ENCODE measurements at regions not wholly inside any gene's neighbourhood (a gene's known extent, or its start where the extent isn't known, plus 50 kb on each side); places are given as distances from the start of the nearest gene placed in this dataset.

DNA sequence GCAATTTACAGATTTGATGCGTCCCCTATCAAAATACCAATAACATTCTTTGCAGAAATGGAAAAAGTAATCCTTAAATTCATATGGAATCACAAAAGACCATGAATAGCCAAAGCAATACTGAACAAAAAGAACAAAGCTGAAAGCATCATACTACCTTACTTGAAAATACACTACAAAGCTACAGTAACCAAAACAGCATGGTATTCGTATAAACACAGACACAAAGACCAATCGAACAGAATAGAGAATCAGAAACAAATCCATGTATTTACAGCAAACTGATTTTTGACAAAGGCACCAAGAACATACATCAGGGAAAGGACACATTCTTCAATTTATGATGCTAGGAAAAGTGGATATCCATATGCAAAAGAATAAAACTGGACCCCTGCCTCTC lies 206.5 kb upstream of the PDE10A start:
- DNase-seq = no peak

DNA sequence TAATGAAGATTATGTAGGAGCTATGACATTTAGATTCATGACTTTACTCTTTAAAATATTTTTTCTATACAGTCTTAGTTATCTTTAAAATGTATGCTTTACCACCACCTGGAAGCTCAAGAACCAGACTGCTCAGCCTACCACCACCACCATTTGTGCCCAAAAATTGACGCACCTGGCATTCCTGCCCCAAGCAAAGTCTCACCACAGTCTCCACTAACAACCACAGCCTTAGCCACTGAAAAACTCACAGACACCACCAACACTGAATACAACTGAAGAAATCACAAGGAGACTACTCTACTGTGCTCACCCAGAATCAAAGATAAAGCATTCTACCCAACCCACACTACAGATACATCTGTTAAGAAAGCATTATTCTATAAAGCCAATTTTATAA lies 201.9 kb upstream of the PDE10A start:
- no peak for DNase-seq

DNA sequence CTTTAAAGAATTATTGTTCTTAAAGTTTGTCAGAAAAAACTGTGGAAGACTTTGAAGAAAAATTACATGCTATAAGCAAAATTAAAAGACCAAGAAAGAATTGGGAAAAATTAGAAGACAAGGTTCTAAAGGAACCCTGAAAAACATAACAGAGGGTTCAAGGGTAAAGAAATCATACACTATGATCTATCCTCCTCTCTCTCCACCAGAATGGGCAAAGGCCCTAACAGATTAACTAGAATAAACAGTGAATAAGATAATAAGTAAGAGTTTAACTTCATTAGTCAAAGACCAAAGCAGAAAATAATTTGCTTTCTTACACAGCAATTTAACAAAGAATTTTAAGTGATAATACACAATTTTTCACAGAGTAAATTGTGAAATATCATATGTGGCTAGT lies 201.2 kb upstream of the PDE10A start:
- DNase-seq = no peak

DNA sequence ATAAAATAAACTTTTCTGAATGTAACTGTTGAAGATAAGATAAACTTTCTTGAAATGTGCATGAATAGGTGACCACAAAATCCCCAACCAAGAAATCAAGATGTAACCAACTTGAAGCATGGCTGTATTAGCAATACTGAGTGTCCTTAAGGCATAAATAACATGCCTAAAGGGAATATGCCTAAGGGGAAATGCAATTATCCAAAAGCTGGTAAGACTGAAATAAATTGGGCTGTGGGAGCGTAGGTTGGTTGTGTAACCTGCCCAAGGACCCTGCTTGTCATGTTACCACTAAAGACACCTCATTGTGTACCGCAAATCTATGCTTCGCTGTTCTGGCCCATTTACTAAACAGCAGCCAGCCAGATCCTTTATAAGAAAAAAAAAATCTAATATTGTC lies 200.8 kb upstream of the PDE10A start:
- DNase-seq = no peak

DNA sequence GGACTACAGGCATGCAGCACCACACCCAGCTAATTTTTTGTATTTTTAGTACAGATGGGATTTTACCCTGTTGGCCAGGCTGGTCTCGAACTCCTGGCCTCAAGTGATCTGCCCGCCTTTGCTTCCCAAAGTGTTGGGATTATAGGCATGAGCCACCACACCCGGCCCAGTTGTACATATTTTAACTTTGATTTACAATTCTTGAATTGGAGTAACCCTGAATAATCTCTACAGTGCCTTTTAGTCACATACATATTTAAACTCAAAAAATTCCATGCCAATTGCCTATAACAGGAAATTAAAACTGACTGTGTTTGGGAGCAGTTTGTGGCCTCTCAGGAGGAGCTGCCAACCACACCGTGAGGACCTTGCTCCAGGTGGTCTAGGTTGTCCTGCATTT lies 199.8 kb upstream of the PDE10A start:
- DNase-seq = no peak

DNA sequence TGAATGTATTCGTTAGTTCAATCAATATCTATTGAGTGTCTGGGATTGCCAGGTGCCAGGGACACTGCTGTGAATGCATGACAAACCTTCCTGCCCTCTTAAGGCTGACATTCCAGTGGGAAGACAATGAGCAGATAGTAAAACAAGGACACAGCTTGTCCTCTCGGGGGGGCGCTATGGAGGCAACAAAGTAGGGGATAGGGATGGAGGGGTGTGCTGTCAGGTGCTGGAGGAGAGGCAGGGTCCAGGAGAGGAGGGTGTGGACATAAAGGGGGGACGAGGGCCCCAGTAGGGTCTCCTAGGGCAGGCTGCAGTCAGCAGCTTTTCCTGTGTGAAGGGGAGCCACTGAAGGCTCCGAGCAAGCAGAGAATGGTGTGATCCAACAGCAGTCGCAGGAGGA lies 198.2 kb upstream of the PDE10A start:
- no peak for DNase-seq

DNA sequence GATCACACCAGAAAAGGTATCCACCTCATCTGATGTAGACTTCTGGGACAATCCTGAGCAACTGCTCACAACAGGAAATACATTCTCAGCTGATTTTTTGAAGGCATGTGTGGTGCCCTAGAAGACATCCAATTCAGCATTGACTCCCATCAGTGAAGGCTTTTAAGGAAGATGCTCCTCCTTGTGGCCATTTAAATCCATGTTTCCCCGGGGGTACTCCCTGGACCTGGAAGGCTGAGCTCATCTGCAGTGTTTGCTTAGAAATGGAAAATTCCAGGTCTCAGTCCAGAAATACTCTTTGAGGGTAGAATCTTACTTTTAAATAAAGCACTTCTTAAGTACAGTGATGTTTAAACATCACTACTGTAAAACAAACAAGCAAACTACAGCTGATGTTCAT lies 195.5 kb upstream of the PDE10A start:
- no peak for DNase-seq

DNA sequence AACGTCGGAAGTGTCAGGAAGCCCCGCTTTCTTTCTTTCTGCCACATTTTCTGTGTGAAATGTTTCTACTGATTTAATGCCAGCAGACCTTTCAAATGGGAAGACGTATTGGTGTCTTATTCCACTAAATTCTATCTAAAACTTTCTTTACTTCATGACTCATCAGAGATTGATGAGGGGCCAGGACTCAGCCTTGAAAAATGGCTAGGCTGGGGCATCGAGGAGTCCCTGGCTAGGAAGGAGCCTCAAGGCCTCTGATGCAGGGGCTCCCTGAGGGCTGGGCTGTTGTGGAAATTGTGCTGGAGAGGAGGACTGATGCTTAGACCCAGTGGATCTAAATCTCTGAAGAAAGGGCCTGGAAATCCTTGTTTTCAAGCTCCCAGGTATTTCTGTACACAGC lies 192.8 kb upstream of the PDE10A start:
- DNase-seq = no peak

DNA sequence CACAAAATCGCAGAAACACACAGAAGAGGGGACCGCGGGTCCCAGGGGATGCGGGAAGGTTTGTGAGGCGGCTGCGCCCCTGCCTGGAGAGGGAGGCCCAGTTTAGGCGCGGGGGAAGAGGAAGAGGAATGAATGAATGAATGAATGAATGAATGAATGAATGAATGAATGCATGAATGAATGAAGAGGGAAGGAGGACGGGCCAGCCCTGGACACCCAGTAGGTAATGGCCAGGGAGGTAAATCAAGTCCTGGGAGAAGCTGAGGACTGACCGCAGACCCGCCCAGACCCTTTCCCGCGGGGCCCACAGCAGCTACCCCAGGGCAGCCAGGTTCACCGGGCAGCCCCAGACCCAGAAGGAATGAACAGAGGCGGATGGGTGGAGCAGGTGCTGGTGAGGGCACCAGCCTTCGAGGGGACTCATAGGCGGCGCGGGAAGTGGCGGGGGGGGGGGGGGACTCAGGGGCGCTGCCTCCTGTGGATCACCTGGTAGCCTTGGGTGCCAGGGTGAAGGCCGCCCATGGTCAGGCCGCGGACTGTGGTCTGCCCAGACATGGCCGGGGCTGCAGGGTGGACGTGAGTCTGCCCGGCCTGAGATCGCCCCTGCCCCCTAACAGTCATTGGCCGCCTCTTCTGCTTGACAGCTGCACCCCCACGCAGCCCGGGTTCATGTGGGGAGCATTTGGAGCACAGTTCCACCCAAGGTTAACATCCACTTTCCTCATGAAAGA lies 192.0 kb upstream of the PDE10A start:
- DNase-seq = no peak

DNA sequence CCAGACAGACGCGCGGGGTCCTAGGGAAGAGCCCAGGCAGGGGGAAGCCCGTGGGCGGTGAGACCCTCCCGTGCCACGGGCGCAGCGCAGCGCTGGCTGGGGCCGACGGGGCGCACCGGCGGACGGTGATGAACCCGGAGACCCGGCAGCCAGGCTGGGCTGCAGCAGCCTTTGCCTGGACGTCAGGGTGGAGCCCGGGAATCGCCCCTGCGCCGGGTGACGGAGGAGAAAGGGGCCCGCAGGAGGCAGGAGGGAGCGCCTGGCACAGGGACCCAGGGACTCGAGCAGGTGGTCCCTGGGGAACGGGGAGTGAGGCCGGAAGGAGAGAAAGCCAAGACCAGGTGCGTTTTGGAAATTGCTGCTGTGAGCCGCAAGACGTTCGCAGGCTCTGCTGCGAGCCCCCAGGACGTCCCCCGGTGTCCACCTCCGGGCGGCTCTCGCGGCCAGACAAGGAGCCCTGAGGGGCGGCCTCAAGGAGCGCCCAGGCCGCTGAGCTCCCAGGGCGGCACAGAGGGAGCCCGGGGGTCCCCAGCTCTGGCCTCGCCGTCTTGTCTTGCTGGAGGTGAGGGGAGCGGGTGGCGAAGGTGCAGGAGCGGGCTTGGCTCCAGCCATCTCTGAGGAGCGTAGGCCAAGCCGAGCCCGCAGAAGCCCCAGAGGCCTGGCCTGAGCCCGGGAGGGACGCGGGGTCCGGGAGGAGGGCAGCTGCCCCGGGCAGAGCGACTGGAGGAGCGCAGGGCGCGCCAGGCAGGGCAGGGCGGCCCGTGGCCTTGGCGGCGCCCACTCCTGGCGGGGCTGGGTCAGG lies 191.2 kb upstream of the PDE10A start:
- DNase-seq = no peak

DNA sequence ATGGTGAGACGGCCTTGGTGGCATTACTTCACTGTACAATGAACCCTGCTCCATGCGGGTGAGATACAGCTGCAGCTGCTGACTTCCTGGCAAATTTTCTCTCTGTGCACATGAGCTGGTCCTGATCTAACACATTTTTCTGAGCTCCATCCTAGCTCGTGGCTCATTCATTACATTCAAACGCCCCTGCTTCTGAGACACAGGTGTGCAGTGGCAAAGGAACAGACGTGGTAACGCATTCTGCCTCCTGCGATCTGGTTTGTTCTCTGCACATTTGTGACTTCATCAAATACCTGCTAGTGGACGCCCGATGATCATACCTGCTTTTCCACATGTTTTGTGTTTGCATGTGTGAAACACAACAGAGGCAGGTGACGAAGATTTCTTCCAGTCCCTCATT lies 189.6 kb upstream of the PDE10A start:
- no peak for DNase-seq

DNA sequence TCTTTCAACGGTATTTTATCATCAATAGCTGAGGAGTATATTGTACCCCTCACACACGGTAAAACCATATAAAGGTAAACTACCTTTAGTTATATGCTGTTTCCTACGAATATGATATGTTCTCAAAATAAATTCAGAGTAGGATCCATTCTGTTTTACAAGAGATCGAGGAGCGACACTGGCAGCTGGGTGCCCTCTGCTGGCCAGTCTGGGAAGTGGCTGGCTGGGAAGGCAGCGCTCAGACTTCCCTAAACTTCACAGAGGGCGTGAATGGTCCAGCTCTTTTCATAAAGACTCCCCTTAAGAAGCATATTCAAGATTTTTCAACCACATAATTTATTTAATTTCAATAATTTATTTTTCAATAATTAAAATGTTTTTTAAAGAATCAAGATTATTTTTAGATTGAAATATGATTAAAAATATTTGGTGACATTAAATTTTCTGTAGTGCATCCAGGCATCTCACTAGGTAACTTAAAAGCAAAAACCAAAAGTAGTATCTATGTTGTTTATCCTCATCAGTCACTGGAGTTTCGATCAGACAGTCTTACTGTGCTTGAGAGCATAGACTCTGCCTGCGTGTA lies 187.5 kb upstream of the PDE10A start:
- peak; percentile 28 to 58 for DNase-seq

DNA sequence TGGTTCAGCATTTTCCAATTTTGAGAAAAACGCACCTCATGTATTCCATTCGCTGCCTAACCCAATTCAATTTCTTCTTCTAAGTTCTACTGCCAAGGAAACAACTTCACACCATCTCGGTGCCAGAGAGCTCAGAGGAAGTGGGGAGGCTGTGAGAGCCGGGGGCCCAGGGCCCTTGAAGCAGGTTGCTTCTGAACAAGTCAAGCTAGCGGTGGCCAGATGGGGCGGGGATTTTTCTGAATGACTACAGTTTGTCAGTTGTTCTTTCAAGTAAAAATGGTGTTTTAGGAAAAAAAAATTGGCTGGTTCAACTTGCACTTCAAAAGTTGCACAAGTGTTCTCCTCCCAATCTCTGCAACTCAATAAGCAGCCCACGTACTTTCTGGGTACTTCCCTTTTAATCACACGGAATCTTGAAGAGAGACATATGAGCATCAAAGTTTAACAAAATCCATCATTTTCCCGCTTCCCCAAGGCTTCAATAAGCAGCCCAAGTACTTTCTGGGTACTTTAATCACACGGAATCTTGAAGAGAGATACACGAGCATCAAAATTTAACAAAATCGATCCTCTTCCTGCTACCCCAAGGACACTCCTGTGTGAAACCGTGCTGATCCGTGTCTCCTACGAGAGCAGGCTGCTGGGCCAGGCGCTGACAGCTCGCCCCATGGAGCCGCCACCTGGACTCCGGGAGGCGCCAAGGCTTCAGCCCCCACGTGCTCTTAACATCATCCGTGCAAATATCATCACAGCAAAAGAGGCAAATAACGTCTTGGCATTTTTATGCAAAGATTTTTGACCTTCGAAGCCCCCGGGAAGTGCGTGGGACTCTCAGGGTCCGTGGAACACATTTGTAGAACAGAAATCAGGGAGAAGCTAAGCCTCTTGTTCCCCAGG lies 186.7 kb upstream of the PDE10A start:
- no peak for DNase-seq

DNA sequence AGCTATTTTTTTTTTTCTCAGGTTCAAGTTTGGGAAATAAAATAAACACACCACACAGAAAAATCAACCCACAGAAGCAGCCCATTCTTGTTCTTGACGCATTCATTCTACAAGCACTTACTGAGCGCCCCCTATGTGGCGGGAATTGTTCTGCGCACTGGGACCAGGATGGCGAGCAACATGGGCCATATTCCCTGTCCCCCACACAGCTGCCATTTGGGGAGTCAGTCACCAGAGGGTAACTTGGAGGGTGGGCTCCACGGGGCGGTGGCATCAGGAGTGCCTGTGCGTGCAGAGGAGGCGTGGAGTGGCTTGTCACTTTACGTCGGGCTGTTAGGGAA lies 185.0 kb upstream of the PDE10A start:
- no peak for DNase-seq

DNA sequence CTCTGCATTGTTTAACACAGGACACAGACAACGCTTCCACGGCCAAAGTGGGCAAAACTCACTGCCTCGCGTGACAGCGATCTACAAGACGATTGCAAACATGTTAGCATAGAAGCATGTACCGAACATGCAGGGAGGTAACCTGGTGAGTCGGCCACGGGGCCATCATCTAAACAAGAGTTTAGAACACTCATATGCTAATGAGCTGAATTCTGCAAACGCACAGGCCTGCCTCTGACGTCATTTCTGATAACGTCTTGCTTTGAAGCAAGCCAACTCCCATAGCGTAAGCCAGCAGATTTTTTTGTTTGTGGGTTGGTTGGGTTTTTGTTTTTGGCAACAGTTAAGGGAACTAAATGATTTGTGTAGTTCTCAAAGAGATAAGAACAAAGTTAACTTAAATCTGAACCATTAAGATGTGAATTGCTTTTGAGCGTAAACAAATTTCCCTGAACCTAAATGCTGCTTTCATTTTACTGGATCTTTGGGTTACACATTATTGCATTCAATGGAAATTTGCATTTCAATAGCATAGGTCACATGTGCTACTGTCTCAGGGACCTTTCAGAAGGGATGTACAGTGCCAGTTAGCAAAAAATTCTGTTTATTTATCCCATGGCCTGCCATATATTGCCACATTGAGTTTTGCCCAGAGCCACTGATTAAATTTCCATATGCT lies 184.5 kb upstream of the PDE10A start:
- DNase-seq = no peak

DNA sequence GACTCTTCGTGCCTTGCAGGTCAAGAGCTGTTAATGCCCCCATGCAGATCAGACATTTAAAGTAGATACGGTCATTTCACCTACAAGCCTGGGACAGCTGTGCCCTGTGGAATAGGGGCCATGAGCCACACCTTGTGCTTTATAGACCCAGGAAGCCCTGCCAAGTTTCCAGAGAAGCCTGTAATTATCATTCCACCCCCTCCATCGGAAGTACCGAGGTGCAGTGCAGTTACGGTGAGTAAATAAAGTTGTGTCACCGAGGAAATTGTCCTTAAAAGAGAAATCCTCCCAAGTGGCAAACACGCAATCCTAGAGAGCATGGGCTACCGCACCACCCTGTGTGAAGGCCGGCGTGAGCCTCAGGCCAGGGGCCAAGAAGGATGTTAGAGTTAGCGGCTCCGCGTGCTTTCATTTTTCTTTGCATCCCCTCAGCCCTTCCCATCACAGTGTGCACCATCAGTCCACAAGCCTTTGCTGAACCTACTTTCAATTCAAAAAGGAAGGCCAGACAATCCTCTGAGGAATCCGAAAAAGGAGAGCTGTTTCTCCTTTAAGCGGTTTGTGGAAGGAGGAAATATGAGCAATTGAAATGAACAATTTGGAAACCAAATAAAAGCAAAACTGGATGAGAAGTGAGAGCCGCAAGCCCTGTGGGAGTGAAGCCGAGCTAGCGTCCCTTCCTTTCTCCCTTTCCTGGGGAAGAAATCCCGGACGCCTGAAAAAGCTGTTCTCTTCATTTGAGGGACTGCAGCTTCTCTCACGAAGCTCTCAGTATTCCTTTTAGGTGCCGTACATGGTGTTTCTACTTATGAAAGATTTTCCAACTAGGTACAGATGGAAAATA lies 183.3 kb upstream of the PDE10A start:
- DNase-seq = no peak

DNA sequence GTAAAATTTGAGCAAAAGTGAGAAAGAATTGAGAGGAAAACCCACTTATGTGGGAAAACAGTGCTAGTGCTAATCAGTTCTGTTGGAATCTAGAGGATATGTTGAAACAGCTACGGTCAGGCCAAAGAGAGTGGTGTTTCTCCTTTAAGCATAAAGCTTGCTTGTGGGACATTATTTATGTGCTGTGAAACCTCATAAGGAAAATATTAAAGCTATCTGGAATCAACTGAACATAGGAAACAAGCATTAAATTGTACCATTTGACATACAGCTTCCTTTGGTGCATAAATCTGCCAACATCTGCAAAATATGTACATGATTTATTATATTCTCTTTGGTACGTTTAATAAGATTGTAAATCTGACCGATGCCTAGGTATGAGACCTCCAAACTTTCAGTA lies 182.5 kb upstream of the PDE10A start:
- no peak for DNase-seq

DNA sequence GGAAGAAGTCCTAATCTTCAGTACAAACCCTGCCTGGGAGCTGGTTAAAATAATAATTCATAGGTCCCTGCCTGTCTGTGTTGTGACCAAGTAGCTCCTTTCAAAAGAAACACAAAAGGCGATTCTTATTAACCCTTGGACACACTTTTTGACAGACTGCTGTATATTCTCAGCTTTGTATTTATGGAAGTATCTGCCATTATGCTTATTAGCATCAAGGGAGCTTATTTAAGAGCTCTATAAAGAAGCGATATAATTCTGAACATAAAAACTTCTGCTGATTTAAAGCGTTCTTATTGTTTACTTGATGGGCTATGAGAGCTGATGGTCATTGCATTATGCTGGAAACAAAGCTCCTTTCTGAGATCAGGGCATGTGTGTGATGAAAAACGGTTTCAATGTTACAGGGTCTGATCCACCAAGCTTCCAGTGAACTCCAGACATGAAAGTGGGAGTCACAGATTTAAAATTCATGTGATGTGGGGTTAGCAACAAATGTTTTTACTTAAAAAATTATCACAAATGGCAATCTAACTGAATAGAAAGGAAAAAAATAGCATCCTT lies 181.8 kb upstream of the PDE10A start:
- DNase-seq = no peak

DNA sequence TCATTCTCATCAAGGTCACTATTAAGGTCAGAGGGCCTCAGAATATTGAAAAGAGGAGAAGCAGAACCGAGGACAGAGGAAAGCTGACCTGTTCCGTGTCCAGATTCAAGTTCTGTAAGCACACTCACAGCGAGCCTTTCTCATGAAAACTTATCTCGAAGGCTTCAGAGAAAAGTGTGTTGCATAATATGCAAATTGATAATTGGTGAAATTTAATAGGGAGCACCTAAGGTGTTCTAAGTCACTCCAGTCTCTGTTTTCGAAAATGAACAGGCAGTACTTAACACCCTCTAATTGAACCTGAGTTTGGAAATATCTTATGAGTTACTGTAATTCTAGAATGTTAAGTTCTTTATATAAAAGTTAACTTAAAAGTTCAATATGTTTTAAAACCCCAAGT lies 181.2 kb upstream of the PDE10A start:
- DNase-seq = no peak

DNA sequence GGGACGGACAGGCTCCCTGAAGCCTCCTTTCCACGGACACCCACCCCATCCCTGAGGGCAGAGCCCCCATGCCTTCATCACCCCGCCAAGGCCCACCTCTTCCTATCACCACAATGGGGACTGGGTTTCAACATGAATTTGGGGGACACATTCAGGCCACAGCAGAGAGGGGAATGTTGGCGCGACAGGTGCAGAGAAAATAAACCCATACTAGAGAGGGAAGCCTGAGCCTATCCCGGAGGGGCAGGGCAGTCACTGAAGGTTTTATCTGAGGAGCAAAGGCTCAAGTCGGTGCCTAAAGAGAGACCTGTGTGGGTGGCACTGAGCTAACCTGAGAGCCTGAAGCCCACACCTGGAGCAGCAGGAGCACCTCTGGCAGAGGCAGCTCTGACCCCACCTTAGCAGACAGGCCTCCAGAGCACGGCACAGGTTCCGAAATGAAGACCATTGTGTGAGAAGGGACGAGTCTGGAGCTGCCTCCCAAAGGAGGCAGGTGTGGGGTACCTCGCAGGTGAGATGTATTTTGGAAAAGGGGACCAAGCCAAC lies 180.6 kb upstream of the PDE10A start:
- DNase-seq = no peak

DNA sequence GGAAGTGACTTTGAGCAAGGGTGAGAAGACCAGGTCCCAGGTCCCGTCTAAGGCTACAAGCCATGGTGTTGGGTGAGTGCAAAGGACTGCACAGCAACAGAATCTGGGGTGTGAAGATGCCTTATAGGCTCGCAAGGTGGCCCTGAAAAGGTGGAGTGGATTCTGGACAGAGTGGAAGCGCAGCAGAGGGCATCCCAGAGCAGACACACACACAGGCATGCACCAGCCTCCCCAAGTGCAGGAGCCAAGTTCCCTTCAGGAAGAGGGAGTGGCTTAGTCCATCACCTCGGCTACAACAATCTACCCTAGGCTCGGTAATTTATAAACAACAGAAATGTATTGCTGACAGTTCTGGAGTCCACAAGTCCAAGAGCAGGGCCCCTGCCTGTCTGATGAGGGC lies 180.1 kb upstream of the PDE10A start:
- DNase-seq = no peak

Measured in stimulated activated CD4-positive, alpha-beta T cell treated with anti-CD3 and anti-CD28 coated beads, Interleukin-4, amount 100 ng/mL, for 4 hours (primary cell).